Loucy (cell line): ENCODE measurements at regions not wholly inside any gene's neighbourhood (a gene's known extent, or its start where the extent isn't known, plus 50 kb on each side); places are given as distances from the start of the nearest gene placed in this dataset.

Source experiments
- H2AFZ ChIP-seq: fragments of 200-600 bp; sonication (generic); 2 replicates; pipeline ENCODE4 v1.6.0; 2016; ENCODE audit warnings: antibody characterized with exemption, mild to moderate bottlenecking, low read length, moderate library complexity
- H3F3A ChIP-seq: fragments of 200-600 bp; 2 replicates; pipeline ENCODE4 v1.6.0; 2016; ENCODE audit warnings: antibody characterized with exemption, low read depth, mild to moderate bottlenecking
- H3K27me3 ChIP-seq: fragments of 200-600 bp; sonication (generic); 2 replicates; pipeline ENCODE4 v1.6.1; 2014; ENCODE audit warnings: low read length, mild to moderate bottlenecking; ENCODE audit not compliant: insufficient read depth, poor library complexity, severe bottlenecking
- H3K36me3 ChIP-seq: fragments of 200-600 bp; sonication (generic); 2 replicates; pipeline ENCODE4 v1.6.1; 2016; ENCODE audit warnings: low read length; ENCODE audit not compliant: insufficient read depth
- H3K4me1 ChIP-seq: fragments of 200-600 bp; sonication (generic); 2 replicates; pipeline ENCODE4 v1.5.1; 2014; ENCODE audit warnings: low read length, mild to moderate bottlenecking; ENCODE audit not compliant: insufficient read depth, poor library complexity, severe bottlenecking
- H3K4me2 ChIP-seq: fragments of 200-600 bp; sonication (generic); 2 replicates; pipeline ENCODE4 v1.6.0; 2014; ENCODE audit warnings: antibody characterized with exemption, low read length, low read depth, mild to moderate bottlenecking; ENCODE audit not compliant: poor library complexity, severe bottlenecking
- H3K4me3 ChIP-seq: fragments of 200-600 bp; sonication (generic); 2 replicates; pipeline ENCODE4 v1.5.1; 2014; ENCODE audit warnings: low read length, mild to moderate bottlenecking, mixed read lengths; ENCODE audit not compliant: poor library complexity, severe bottlenecking
- H3K79me2 ChIP-seq: fragments of 200-600 bp; sonication (generic); 2 replicates; pipeline ENCODE4 v1.6.1; 2014; ENCODE audit warnings: low read length; ENCODE audit not compliant: insufficient read depth
- H3K9ac ChIP-seq: fragments of 200-600 bp; sonication (generic); 2 replicates; pipeline ENCODE4 v1.6.0; 2014; ENCODE audit warnings: mild to moderate bottlenecking, low read depth, low read length, moderate library complexity; ENCODE audit not compliant: poor library complexity, severe bottlenecking
- H3K9me2 ChIP-seq: fragments of 200-600 bp; sonication (generic); replicated peaks from 2 replicates; pipeline ENCODE4 v1.6.1; 2016; ENCODE audit warnings: low read depth, low read length, mixed read lengths
- H3K9me3 ChIP-seq: fragments of 200-600 bp; sonication (generic); 2 replicates; pipeline ENCODE4 v1.6.1; 2014; ENCODE audit warnings: mild to moderate bottlenecking, antibody characterized with exemption, low read length, low read depth; ENCODE audit not compliant: insufficient read depth
- H4K20me1 ChIP-seq: fragments of 200-600 bp; sonication (generic); 2 replicates; pipeline ENCODE4 v1.6.0; 2014; ENCODE audit warnings: antibody characterized with exemption, low read length, mild to moderate bottlenecking; ENCODE audit not compliant: insufficient read depth, poor library complexity, severe bottlenecking
- CTCF ChIP-seq: fragments of 200-600 bp; sonication (generic); conservative IDR thresholded peaks from 2 replicates; pipeline ENCODE4 v1.5.1; 2014; ENCODE audit warnings: mild to moderate bottlenecking, antibody characterized with exemption, low read length
- EZH2phosphoT487 ChIP-seq: fragments of 200-600 bp; IDR thresholded peaks from 2 replicates; pipeline ENCODE4 v1.6.1; 2018; ENCODE audit warnings: antibody characterized with exemption, mild to moderate bottlenecking, moderate library complexity, borderline replicate concordance

GRCh38 chr2:136185981-136186776, 68.2 kb upstream of the CXCR4 start:
- TF ChIP-seq EZH2phosphoT487 (no peak), CTCF (no peak)
- H3K36me3 ChIP-seq, result no peaks in the 10 kb centered on the region
- no peaks in the 10 kb centered on the region for H3K27me3 ChIP-seq

GRCh38 chr2:136183097-136183496, 65.1 kb upstream of the CXCR4 start:
- Histone ChIP-seq H3K4me3 (no peak overlapping the region), H3K27me3 (no peaks in the 10 kb centered on the region), H3K4me2 (no peak overlapping the region), H3K4me1 (peaks cover 12% of the 10 kb centered on the region), H3K36me3 (no peaks in the 10 kb centered on the region), H3K9me2 (no peaks in the 10 kb centered on the region), H3F3A (no peaks in the 10 kb centered on the region), H4K20me1 (no peaks in the 10 kb centered on the region), H3K9me3 (peaks cover 4% of the 10 kb centered on the region; the same call in 1 of the 2 replicates), H2AFZ (no peak overlapping the region), H3K9ac (no peak overlapping the region), H3K79me2 (no peaks in the 10 kb centered on the region)
- no peak for TF ChIP-seq EZH2phosphoT487
- no peak for TF ChIP-seq CTCF

More at GRCh38 chr2:136185981-136186776, 68.2 kb upstream of the CXCR4 start:
- H3K9ac ChIP-seq, result no peak overlapping the region
- H4K20me1 ChIP-seq, result no peaks in the 10 kb centered on the region
- no peak overlapping the region for H3K4me2 ChIP-seq
- no peaks in the 10 kb centered on the region for H3K9me2 ChIP-seq
- no peaks in the 10 kb centered on the region for H3F3A ChIP-seq
- H2AFZ ChIP-seq, result no peak overlapping the region
- no peak overlapping the region for H3K4me3 ChIP-seq
- peaks cover under 1% of the 10 kb centered on the region; the same call in 1 of the 2 replicates for H3K9me3 ChIP-seq
- H3K4me1 ChIP-seq, result peaks cover 16% of the 10 kb centered on the region
- no peaks in the 10 kb centered on the region for H3K79me2 ChIP-seq

GRCh38 chr2:136182315-136182714, 64.4 kb upstream of the CXCR4 start:
- Histone ChIP-seq H3K4me2 (no peak overlapping the region), H3K4me3 (no peak overlapping the region), H2AFZ (no peak overlapping the region), H3K36me3 (no peaks in the 10 kb centered on the region), H3K79me2 (no peaks in the 10 kb centered on the region), H3K4me1 (peaks cover 12% of the 10 kb centered on the region), H3K9me3 (peaks cover 4% of the 10 kb centered on the region; the same call in 1 of the 2 replicates), H3F3A (no peaks in the 10 kb centered on the region), H3K9ac (no peak overlapping the region), H3K27me3 (no peaks in the 10 kb centered on the region), H4K20me1 (no peaks in the 10 kb centered on the region), H3K9me2 (no peaks in the 10 kb centered on the region)
- no peak for TF ChIP-seq CTCF
- TF ChIP-seq EZH2phosphoT487, result no peak
